HUDEP-2 (cell line): ENCODE measurements at regions not wholly inside any gene's neighbourhood (a gene's known extent, or its start where the extent isn't known, plus 50 kb on each side); places are given as distances from the start of the nearest gene placed in this dataset.
A peak's percentile ranks its signal among the peaks of the same experiment; 100 is the strongest.

Experiments
- DNase-seq, 76 experiments: peaks; one replicate each; lab custom pipeline; 2025; ENCODE audit not compliant: unreplicated experiment in 76 of 76; lab: John Stamatoyannopoulos, UW

- DNase-seq: no peak
Observed at GRCh38 chr2:191512874-191513273, 165.1 kb upstream of the NABP1 start.

GRCh38 chr2:191514613-191515012 is 163.3 kb upstream of the NABP1 start:
- DNase-seq: no peak

GRCh38 chr2:191515551-191515950 is 162.4 kb upstream of the NABP1 start:
- DNase-seq: no peak

GRCh38 chr2:191516260-191516659 is 161.7 kb upstream of the NABP1 start:
- DNase-seq: no peak

GRCh38 chr2:191521608-191522208 is 156.2 kb upstream of the NABP1 start:
- peak in 2 of 76 experiments; percentile 1 to 9 for DNase-seq

GRCh38 chr2:191522478-191523120 is 155.3 kb upstream of the NABP1 start:
- DNase-seq: no peak

GRCh38 chr2:191526091-191526490 is 151.8 kb upstream of the NABP1 start:
- no peak for DNase-seq

- DNase-seq: no peak
Observed at GRCh38 chr2:191526536-191526935, 151.4 kb upstream of the NABP1 start.

- DNase-seq: no peak
Observed at GRCh38 chr2:191526953-191527556, 150.9 kb upstream of the NABP1 start.

GRCh38 chr2:191530618-191531017 is 147.3 kb upstream of the NABP1 start:
- DNase-seq: no peak

GRCh38 chr2:191533693-191534180 is 144.2 kb upstream of the NABP1 start:
- DNase-seq: no peak

- DNase-seq: no peak
Observed at GRCh38 chr2:191537921-191538320, 140.0 kb upstream of the NABP1 start.

GRCh38 chr2:191538334-191538903 is 139.5 kb upstream of the NABP1 start:
- DNase-seq: no peak

- peak in 9 of 76 experiments; percentile 1 to 26 (median 9) for DNase-seq
Observed at GRCh38 chr2:191539068-191539467, 138.9 kb upstream of the NABP1 start.

- DNase-seq: no peak
Observed at GRCh38 chr2:191540681-191541080, 137.3 kb upstream of the NABP1 start.

GRCh38 chr2:191543708-191544107 is 134.2 kb upstream of the NABP1 start:
- no peak for DNase-seq

- no peak for DNase-seq
Observed at GRCh38 chr2:191544461-191545062, 133.4 kb upstream of the NABP1 start.

GRCh38 chr2:191545361-191545760 is 132.6 kb upstream of the NABP1 start:
- DNase-seq: no peak

- no peak for DNase-seq
Observed at GRCh38 chr2:191552066-191552465, 125.9 kb upstream of the NABP1 start.

- no peak for DNase-seq
Observed at GRCh38 chr2:191554240-191554639, 123.7 kb upstream of the NABP1 start.

- DNase-seq: peak in 72 of 76 experiments; percentile 4 to 86 (median 58)
Observed at GRCh38 chr2:191555092-191555742, 122.7 kb upstream of the NABP1 start.
